ENCODE measurements at regions not wholly inside any gene's neighbourhood (a gene's known extent, or its start where the extent isn't known, plus 50 kb on each side); places are given as distances from the start of the nearest gene placed in this dataset.

DNA sequence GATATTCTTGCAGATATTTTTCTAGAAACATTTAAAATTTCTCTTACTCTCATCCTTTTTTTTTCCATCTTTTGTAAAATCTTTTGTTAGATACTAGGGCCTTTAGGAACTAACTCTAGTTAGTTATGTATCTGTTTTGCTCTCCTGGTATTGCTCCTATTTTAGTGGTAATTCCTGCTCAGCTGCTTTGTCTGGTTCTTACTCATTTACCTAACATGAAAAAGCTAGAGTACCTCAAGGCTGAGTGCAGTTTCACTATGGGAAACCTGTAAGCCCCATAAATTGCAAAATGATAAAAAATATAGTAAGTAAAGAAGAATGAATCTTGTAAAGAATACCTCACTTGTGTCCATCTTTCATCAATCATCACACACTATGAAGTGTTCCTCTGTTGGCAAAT is 1602.0 kb downstream of the GRIK2 start:
- no peaks in the 10 kb centered on the region for H3K36me3 ChIP-seq (ENCODE audit: control insufficient read depth in 2 of 2, insufficient read depth in 2 of 2, low read length in 1 of 2)
- intact Hi-C loops (cut with micrococcal nuclease; ENCODE audit: unreplicated experiment), result no loop called here
- no peak overlapping the region for H3K4me3 ChIP-seq
- FAIRE-seq (no peak), ATAC-seq (no peak), DNase-seq (ENCODE audit: low read depth, low spot score) (no peak)
- H3K4me1 ChIP-seq (ENCODE audit: control insufficient read depth, insufficient read depth, low read length), result no peaks in the 10 kb centered on the region
- in situ Hi-C loops (cut with MboI), result no loop called here
- no peak overlapping the region for H2AFZ ChIP-seq (ENCODE audit: control insufficient read depth, low read depth, low read length)
- no peaks in the 10 kb centered on the region for H4K20me1 ChIP-seq (ENCODE audit: control insufficient read depth, insufficient read depth)
- no peaks in the 10 kb centered on the region for H3K79me2 ChIP-seq (ENCODE audit: control insufficient read depth, insufficient read depth, low read length)
- ChIA-PET RAD21 (ENCODE audit: unreplicated experiment) (no interaction called here), POLR2A (no interaction called here), SMC1A (ENCODE audit: uncharacterized antibody, unreplicated experiment) (no interaction called here), CTCF (no interaction called here)
- no TSS peak for BruUV-seq (replicated peaks)
- H3K9ac ChIP-seq (ENCODE audit: control insufficient read depth, insufficient read depth, low read length), result no peak overlapping the region
- TF ChIP-seq HDGF (IDR thresholded peaks at IDR 0.05), result no peak
- TF ChIP-seq FOS (IDR thresholded peaks at IDR 0.05; ENCODE audit: borderline replicate concordance, extremely low read depth, insufficient read length), result no peak
- TF ChIP-seq NFIC (IDR thresholded peaks at IDR 0.05; ENCODE audit: low read depth, low read length), result no peak
- no peak for TF ChIP-seq CHD2 (IDR thresholded peaks at IDR 0.05; ENCODE audit: borderline replicate concordance, low read depth, low read length)
- no peak for TF ChIP-seq TCF3 (IDR thresholded peaks at IDR 0.05; ENCODE audit: borderline replicate concordance, insufficient read depth, low read depth, low read length)
- TF ChIP-seq, protein P1, sequence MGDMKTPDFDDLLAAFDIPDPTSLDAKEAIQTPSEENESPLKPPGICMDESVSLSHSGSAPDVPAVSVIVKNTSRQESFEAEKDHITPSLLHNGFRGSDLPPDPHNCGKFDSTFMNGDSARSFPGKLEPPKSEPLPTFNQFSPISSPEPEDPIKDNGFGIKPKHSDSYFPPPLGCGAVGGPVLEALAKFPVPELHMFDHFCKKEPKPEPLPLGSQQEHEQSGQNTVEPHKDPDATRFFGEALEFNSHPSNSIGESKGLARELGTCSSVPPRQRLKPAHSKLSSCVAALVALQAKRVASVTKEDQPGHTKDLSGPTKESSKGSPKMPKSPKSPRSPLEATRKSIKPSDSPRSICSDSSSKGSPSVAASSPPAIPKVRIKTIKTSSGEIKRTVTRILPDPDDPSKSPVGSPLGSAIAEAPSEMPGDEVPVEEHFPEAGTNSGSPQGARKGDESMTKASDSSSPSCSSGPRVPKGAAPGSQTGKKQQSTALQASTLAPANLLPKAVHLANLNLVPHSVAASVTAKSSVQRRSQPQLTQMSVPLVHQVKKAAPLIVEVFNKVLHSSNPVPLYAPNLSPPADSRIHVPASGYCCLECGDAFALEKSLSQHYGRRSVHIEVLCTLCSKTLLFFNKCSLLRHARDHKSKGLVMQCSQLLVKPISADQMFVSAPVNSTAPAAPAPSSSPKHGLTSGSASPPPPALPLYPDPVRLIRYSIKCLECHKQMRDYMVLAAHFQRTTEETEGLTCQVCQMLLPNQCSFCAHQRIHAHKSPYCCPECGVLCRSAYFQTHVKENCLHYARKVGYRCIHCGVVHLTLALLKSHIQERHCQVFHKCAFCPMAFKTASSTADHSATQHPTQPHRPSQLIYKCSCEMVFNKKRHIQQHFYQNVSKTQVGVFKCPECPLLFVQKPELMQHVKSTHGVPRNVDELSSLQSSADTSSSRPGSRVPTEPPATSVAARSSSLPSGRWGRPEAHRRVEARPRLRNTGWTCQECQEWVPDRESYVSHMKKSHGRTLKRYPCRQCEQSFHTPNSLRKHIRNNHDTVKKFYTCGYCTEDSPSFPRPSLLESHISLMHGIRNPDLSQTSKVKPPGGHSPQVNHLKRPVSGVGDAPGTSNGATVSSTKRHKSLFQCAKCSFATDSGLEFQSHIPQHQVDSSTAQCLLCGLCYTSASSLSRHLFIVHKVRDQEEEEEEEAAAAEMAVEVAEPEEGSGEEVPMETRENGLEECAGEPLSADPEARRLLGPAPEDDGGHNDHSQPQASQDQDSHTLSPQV (IDR thresholded peaks at IDR 0.05), result no peak
- no peak for TF ChIP-seq SMC3 (IDR thresholded peaks at IDR 0.05; ENCODE audit: borderline replicate concordance, low read length)
- TF ChIP-seq, protein P2, sequence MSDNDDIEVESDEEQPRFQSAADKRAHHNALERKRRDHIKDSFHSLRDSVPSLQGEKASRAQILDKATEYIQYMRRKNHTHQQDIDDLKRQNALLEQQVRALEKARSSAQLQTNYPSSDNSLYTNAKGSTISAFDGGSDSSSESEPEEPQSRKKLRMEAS (IDR thresholded peaks at IDR 0.05; ENCODE audit: low read depth, low read length), result no peak
- no peak for TF ChIP-seq BHLHE40 (IDR thresholded peaks at IDR 0.05; ENCODE audit: borderline replicate concordance in 1 of 2, low read depth in 2 of 2, low read length in 1 of 2)
- no peak for TF ChIP-seq MTA2 (IDR thresholded peaks at IDR 0.05; ENCODE audit: low read depth)
- no peak for TF ChIP-seq TCF12 (IDR thresholded peaks at IDR 0.05; ENCODE audit: low read depth, low read length)
- TF ChIP-seq SMAD5 (IDR thresholded peaks at IDR 0.05; ENCODE audit: low read depth), result no peak
- TF ChIP-seq NFYA (IDR thresholded peaks at IDR 0.05; ENCODE audit: borderline replicate concordance, low read depth, low read length), result no peak
- TF ChIP-seq, protein P3, sequence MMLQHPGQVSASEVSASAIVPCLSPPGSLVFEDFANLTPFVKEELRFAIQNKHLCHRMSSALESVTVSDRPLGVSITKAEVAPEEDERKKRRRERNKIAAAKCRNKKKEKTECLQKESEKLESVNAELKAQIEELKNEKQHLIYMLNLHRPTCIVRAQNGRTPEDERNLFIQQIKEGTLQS (IDR thresholded peaks at IDR 0.05; ENCODE audit: borderline replicate concordance, extremely low read depth, low read depth, low read length), result no peak
- TF ChIP-seq EGR1 (IDR thresholded peaks at IDR 0.05; ENCODE audit: borderline replicate concordance in 1 of 2, low read depth in 2 of 2, low read length in 2 of 2), result no peak
- no peak for TF ChIP-seq IKZF1 (conservative IDR thresholded peaks at IDR 0.05)
- no peak for TF ChIP-seq STAT3 (IDR thresholded peaks at IDR 0.05; ENCODE audit: low read depth, low read length)
- H3K27me3 ChIP-seq (replicated peaks in 1 of 2; ENCODE audit: control insufficient read depth in 2 of 2, insufficient read depth in 2 of 2, low read length in 1 of 2), result no peaks in the 10 kb centered on the region
- no peak overlapping the region for H3K4me2 ChIP-seq (ENCODE audit: control insufficient read depth, insufficient read depth)
- no peaks in the 10 kb centered on the region for H3K9me3 ChIP-seq (replicated peaks; ENCODE audit: control insufficient read depth, insufficient read depth, low read length)
- no peak overlapping the region for H3K27ac ChIP-seq (ENCODE audit: control insufficient read depth, insufficient read depth)
